ACC112 (cell line): ENCODE measurements at regions not wholly inside any gene's neighbourhood (a gene's known extent, or its start where the extent isn't known, plus 50 kb on each side); places are given as distances from the start of the nearest gene placed in this dataset.

Experiments used
- H2AFZ ChIP-seq: fragments of 200-600 bp; sonication (generic); one replicate; pipeline ENCODE4 v1.6.0; 2017; ENCODE audit warnings: antibody characterized with exemption, low read length; ENCODE audit not compliant: unreplicated experiment
- H3K27ac ChIP-seq: fragments of 200-600 bp; sonication (generic); 2 replicates; pipeline ENCODE4 v1.5.1; 2014; ENCODE audit warnings: low read depth, mild to moderate bottlenecking, antibody characterized with exemption, low read length, moderate library complexity
- H3K27me3 ChIP-seq: fragments of 200-600 bp; sonication (generic); 2 replicates; pipeline ENCODE4 v1.6.1; 2014; ENCODE audit warnings: mild to moderate bottlenecking, antibody characterized with exemption, low read length, moderate library complexity, mixed read lengths; ENCODE audit not compliant: insufficient read depth
- H3K36me3 ChIP-seq: fragments of 200-600 bp; sonication (generic); 2 replicates; pipeline ENCODE4 v1.6.1; 2016; ENCODE audit warnings: mild to moderate bottlenecking, antibody characterized with exemption, low read length, moderate library complexity, mixed read lengths; ENCODE audit not compliant: insufficient read depth
- H3K4me1 ChIP-seq: fragments of 200-600 bp; sonication (generic); one replicate; pipeline ENCODE4 v1.6.1; 2016; ENCODE audit warnings: low read length, mixed read lengths; ENCODE audit not compliant: insufficient read depth, unreplicated experiment, control insufficient read depth
- H3K4me3 ChIP-seq: fragments of 200-600 bp; sonication (generic); 2 replicates; pipeline ENCODE4 v1.5.1; 2014; ENCODE audit warnings: mild to moderate bottlenecking, low read depth, low read length
- H3K79me2 ChIP-seq: fragments of 200-600 bp; sonication (generic); one replicate; pipeline ENCODE4 v1.6.0; 2016; ENCODE audit warnings: low read length; ENCODE audit not compliant: control insufficient read depth, unreplicated experiment, insufficient read depth

DNA sequence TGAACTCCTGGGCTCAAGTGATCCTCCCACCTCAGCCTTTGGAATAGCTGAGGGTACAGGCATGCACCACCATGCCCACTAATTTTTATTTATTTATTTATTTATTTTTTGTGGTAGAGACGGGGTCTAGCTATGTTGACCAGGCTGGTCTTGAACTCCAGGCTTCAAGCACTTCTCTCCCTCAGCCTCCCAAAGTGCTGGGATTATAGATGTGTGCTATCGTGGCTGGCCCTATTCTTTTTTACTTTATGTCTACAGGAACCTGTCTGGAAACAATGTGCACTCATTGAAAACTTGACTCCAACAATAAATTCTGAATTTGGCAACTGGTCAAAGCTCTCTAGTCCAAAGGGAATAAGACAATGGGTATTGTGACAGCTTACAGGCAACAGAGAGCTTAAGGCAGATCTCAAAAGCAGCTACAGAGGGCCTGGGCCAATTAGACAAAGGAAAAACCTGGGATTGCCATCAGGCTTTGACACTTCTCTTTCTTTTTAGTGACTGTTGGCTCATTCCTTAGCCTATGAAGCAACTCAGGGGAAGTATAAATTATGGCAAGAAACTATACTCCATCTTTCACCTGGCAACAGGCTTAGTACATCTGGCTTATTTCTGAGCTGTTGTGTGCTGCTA is 55.1 kb upstream of the RAPGEF4 start:
- Histone ChIP-seq H3K27ac (no peak overlapping the region), H3K36me3 (no peaks in the 10 kb centered on the region), H3K4me1 (peaks cover 4% of the 10 kb centered on the region), H3K79me2 (no peaks in the 10 kb centered on the region), H3K27me3 (no peaks in the 10 kb centered on the region), H2AFZ (no peak overlapping the region), H3K4me3 (no peak overlapping the region)

- Histone ChIP-seq H3K27me3 (no peaks in the 10 kb centered on the region), H3K27ac (no peak overlapping the region)
Observed at GRCh38 chr2:172685467-172685866, 50.2 kb upstream of the RAPGEF4 start.

More at GRCh38 chr2:172685467-172685866, 50.2 kb upstream of the RAPGEF4 start:
- Histone ChIP-seq H3K79me2 (no peaks in the 10 kb centered on the region), H3K4me1 (no peaks in the 10 kb centered on the region), H3K4me3 (no peak overlapping the region), H3K36me3 (no peaks in the 10 kb centered on the region), H2AFZ (no peak overlapping the region)
